ENCODE measurements at regions not wholly inside any gene's neighbourhood (a gene's known extent, or its start where the extent isn't known, plus 50 kb on each side); places are given as distances from the start of the nearest gene placed in this dataset.

DNA sequence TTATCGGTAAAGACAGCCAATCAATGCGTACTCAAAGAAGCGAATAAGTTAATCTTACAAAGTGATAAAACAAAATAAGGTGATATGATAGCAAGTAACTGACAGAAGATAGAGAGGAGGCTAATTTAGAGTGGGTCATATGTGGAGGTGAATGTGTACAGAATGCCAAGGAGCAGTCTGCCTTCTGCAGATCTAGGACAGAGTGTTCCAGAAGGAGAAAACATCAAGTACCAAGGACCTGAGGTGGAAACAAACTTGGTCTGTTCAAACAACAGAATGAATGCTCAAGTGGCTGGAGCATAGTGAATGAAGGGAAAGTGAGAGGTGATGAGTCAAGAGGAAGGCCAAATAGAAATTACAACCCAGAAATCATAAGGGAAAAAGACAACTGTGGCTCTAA is 170.3 kb upstream of the BMP4 start:
- Mint-ChIP-seq H3K36me3 (ENCODE audit: low read depth) (no peaks in the 10 kb centered on the region), H3K4me1 (ENCODE audit: low read depth) (no peaks in the 10 kb centered on the region), H3K9me3 (no peaks in the 10 kb centered on the region), H3K27ac (no peak overlapping the region), H3K27me3 (ENCODE audit: low read depth) (no peaks in the 10 kb centered on the region), H3K4me3 (no peak overlapping the region)
- DNase-seq (ENCODE audit: low spot score): no peak

DNA sequence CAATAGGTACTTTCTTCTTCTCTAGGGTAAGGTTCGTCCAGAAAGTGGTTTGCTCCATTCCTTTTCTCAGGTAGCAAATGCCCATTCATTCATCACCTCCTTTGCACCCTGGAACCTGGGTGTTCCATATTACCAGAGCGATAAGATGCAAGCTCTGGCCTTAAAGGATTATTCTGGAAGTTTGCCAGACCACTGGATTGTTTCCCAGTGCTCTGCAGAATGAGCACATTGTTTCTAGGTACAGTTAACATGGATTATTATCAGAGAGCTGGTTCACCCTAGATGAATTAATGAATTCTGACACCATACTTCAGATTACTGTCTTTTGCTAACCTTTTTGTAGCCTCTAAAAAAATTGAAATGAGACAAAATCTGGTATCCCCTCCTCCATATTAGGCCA is 170.9 kb upstream of the BMP4 start:
- H3K4me3 Mint-ChIP-seq: no peak overlapping the region
- H3K9me3 Mint-ChIP-seq: no peaks in the 10 kb centered on the region
- no peak for DNase-seq (ENCODE audit: low spot score)
- H3K27me3 Mint-ChIP-seq (ENCODE audit: low read depth): no peaks in the 10 kb centered on the region
- no peaks in the 10 kb centered on the region for H3K4me1 Mint-ChIP-seq (ENCODE audit: low read depth)
- H3K36me3 Mint-ChIP-seq (ENCODE audit: low read depth): no peaks in the 10 kb centered on the region
- H3K27ac Mint-ChIP-seq: no peak overlapping the region

DNA sequence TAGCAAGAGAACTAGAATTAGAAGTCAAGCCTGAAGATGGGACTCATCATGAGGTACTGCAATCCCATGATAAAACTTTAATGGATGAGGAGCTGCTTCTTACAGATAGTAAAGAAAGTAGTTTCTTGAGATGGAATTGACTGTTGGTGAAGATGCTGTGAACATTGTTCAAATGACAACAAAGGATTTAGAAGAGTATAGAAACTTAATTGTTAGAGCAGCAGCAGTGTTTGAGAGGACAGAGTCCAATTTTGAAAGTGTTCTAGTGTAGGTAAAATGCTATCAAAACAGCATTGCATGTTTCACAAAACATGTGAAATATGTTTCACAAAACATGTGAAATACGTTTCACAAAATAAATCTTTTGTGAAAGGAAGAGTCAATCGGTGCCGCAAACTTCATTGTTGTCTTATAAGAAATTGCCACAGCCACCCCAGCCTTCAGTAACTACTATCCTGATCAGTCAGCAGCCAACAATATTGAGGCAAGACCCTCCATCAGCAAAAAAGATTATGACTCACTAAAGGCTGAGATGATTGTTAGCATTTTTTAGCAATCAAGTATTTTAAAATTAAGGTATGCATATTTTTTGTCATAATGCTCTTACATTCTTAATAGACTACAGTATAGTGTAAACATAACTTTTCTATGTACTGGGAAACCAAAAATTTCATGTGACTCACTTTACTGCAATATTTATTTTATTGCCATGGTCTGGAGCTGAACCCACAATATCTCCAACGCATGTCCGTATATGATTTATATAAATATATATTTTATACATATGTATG is 173.4 kb upstream of the BMP4 start:
- H3K9me3 Mint-ChIP-seq: no peaks in the 10 kb centered on the region
- no peaks in the 10 kb centered on the region for H3K4me1 Mint-ChIP-seq (ENCODE audit: low read depth)
- no peak overlapping the region for H3K27ac Mint-ChIP-seq
- H3K27me3 Mint-ChIP-seq (ENCODE audit: low read depth): no peaks in the 10 kb centered on the region
- no peaks in the 10 kb centered on the region for H3K36me3 Mint-ChIP-seq (ENCODE audit: low read depth)
- DNase-seq (ENCODE audit: low spot score): no peak
- no peak overlapping the region for H3K4me3 Mint-ChIP-seq

DNA sequence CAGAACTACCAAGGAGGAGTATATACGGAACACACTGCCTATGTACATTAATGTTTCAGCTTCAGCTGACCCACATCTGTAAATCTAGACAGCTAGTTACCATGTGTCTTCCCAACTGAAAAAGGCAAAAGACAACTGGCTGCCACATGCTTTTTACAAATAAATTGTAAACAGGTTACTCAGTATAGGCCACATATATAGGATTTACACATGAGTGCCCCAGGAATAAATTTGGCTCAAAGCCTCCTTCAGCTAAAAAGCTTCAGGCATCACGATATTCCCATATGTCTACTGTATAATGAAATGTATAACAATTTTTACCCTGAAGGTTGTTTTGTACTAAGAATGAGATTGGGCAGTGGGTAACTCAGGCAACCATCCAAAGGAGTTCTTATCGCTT is 175.9 kb upstream of the BMP4 start:
- no peak for DNase-seq (ENCODE audit: low spot score)
- H3K36me3 Mint-ChIP-seq (ENCODE audit: low read depth): no peaks in the 10 kb centered on the region
- H3K27me3 Mint-ChIP-seq (ENCODE audit: low read depth): no peaks in the 10 kb centered on the region
- H3K4me1 Mint-ChIP-seq (ENCODE audit: low read depth): no peaks in the 10 kb centered on the region
- H3K27ac Mint-ChIP-seq: no peak overlapping the region
- no peaks in the 10 kb centered on the region for H3K9me3 Mint-ChIP-seq
- H3K4me3 Mint-ChIP-seq: no peak overlapping the region

DNA sequence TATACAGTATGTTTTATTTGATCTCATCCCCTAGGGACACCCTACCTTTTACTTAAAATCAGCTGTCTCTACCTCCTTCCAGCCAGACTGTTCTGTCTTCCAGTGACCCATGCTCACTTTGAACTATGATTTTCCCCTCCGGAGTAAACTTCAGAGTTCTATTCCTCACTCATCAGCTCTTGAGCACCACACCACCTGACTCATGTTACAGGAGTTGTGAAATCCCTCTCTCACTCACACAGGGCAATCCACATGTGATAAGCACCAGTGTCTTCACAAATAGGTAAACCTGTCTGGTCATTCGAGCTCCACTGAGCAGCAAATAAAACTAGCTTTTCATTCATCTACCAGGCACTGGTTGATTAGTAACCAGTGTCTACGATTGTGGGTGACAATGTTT is 177.3 kb upstream of the BMP4 start:
- no peak for DNase-seq (ENCODE audit: low spot score)
- Mint-ChIP-seq H3K36me3 (ENCODE audit: low read depth) (no peaks in the 10 kb centered on the region), H3K27ac (no peak overlapping the region), H3K27me3 (ENCODE audit: low read depth) (no peaks in the 10 kb centered on the region), H3K4me1 (ENCODE audit: low read depth) (no peaks in the 10 kb centered on the region), H3K9me3 (no peaks in the 10 kb centered on the region), H3K4me3 (no peak overlapping the region)

DNA sequence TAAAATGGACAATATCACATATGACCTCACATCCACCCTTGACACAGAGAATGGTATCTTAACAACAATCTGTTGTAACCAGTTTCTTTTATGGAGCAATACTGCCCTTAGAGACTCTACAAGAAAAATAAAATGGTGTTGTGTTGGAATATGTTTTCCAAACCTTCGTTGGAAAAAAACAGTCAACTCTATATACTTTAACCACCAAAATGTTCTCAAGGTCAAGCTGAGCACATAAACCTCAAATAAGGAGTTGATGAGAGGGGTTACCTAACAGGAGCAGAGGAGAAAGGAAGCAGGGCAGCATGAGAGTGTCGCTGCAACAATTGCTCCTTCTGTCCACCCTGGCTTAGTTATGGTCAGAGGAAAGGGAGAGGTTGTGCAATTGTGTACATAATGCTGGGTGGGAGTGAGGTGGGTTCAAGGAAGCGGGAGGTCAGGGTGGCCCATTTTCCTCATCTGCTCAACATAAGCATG is 179.2 kb upstream of the BMP4 start:
- Mint-ChIP-seq H3K27me3 (ENCODE audit: low read depth) (no peaks in the 10 kb centered on the region), H3K4me3 (no peak overlapping the region), H3K4me1 (ENCODE audit: low read depth) (no peaks in the 10 kb centered on the region), H3K9me3 (no peaks in the 10 kb centered on the region), H3K27ac (no peak overlapping the region), H3K36me3 (ENCODE audit: low read depth) (no peaks in the 10 kb centered on the region)
- DNase-seq (ENCODE audit: low spot score): no peak

DNA sequence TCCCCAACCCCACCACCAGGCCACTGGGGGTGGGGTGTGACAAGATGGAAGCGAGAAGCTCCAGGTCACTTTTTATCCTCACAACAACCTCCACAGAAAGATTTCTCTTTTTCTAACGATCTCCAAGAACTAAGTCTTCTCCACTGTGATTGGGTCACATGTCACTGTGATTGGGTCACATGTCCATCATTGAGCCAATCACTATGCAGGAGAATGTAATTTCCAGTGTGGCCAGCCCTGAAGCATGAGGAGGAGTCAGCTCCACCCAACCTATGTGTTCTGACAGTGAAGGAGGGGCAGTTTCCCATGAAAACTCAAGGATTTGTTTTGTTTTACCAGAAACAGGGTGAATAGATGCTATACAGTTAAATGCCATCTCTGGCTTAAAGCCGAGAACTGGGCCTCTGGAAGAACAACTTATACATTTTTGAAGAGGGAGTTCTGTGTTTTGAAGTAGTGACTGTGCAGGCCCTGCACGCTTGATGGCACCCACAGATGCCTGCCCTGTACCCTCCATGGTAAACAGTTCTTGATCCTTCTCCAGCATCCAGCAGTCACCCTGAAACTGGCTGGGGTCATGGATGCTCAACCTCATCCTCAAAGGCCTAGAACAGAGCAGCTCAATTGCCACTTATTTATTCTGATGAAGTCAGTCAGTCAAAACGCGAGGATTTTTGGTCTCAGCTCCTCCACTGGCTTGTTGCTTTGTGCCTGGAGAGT is 180.4 kb upstream of the BMP4 start:
- no peak for DNase-seq (ENCODE audit: low spot score)
- Mint-ChIP-seq H3K9me3 (no peaks in the 10 kb centered on the region), H3K4me3 (no peak overlapping the region), H3K27ac (no peak overlapping the region), H3K4me1 (ENCODE audit: low read depth) (no peaks in the 10 kb centered on the region), H3K36me3 (ENCODE audit: low read depth) (no peaks in the 10 kb centered on the region), H3K27me3 (ENCODE audit: low read depth) (no peaks in the 10 kb centered on the region)

DNA sequence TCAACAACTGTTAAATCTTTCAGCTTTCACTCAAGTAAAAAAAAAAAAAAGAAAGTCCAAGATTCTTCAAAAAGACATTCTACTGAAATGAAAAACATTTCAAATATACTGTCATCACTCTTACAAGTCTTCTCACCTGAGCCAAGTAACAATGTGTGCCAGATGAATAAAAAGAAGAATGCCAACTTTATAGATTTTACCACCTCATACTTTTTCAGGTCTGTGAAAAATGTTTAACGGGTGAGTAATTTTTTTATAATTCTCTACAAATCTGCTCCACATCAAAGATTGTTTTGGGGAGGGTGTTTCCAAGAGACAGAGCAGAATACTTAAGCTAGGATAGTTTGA is 181.0 kb upstream of the BMP4 start:
- Mint-ChIP-seq H3K4me1 (ENCODE audit: low read depth) (no peaks in the 10 kb centered on the region), H3K9me3 (no peaks in the 10 kb centered on the region), H3K27ac (no peak overlapping the region), H3K4me3 (no peak overlapping the region), H3K27me3 (ENCODE audit: low read depth) (no peaks in the 10 kb centered on the region), H3K36me3 (ENCODE audit: low read depth) (no peaks in the 10 kb centered on the region)
- no peak for DNase-seq (ENCODE audit: low spot score)

DNA sequence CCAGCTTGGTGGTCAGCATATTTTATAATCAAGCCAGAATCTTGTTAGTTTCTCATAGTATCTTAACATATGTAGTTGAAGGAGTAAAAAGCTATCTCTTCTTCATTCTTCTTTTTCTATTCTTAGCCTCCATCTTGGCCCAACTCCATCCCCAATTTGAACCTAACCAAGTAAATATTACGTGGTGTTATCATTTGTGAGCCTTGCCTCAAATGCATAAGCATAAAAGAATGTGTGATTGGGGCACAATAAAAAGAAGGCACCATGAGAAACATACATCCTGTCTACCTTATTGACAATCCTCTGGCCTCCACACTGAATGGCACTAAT is 181.4 kb upstream of the BMP4 start:
- no peaks in the 10 kb centered on the region for H3K27me3 Mint-ChIP-seq (ENCODE audit: low read depth)
- no peak overlapping the region for H3K4me3 Mint-ChIP-seq
- no peaks in the 10 kb centered on the region for H3K4me1 Mint-ChIP-seq (ENCODE audit: low read depth)
- no peak overlapping the region for H3K27ac Mint-ChIP-seq
- H3K36me3 Mint-ChIP-seq (ENCODE audit: low read depth): no peaks in the 10 kb centered on the region
- no peaks in the 10 kb centered on the region for H3K9me3 Mint-ChIP-seq
- DNase-seq (ENCODE audit: low spot score): no peak

DNA sequence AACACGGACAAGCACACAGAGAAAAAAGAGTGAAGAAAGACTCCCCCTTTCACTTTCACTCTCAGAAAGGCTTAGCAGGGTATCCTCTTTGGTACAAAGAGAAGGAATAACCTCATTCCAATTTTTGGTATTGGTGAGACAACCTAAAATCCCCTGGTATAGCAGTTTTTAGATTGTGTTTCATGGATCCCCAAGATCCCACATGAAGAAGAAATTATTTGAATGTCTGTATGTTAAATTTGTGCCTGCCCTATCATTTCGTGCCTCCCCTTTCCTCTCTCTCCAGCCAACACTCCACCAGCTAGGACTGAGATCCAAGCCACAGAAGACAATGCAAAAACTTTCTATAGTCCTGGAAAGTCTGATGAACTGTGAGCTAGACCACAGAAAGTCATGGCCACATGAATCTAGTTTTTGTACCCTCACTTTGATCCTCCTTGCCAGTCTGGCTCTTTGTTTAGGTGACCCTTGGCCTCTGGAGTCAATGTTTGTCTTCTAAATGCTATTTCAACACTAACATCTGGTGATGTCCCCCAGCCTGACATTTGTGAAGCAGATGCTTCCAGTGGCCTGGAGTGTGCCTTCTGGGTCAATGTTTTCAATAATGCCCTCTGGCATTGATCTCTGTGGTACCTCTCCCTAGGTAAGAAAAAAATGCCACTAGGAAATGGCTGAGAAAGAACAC is 181.9 kb upstream of the BMP4 start:
- no peaks in the 10 kb centered on the region for H3K4me1 Mint-ChIP-seq (ENCODE audit: low read depth)
- no peak overlapping the region for H3K27ac Mint-ChIP-seq
- no peaks in the 10 kb centered on the region for H3K36me3 Mint-ChIP-seq (ENCODE audit: low read depth)
- DNase-seq (ENCODE audit: low spot score): no peak
- no peaks in the 10 kb centered on the region for H3K9me3 Mint-ChIP-seq
- no peak overlapping the region for H3K4me3 Mint-ChIP-seq
- H3K27me3 Mint-ChIP-seq (ENCODE audit: low read depth): no peaks in the 10 kb centered on the region

DNA sequence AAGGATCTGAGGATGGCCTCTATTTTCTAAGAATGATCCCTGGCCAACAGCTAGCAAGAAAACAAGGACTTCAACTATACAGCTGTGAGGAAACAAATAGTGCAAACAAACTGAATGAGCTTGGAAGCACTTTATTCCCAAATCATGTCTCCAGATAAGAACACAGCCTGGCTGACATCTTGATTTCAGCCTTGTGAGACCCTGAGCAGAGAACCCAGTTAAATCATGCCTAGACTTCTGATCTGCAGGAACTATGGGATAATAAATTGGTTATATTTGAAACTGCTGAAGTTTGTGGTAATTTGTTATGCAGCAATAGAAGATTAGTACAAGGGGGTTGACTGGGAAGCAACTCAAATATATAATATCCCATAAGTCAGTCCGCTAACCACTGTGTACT is 183.9 kb upstream of the BMP4 start:
- H3K36me3 Mint-ChIP-seq (ENCODE audit: low read depth): no peaks in the 10 kb centered on the region
- H3K4me1 Mint-ChIP-seq (ENCODE audit: low read depth): no peaks in the 10 kb centered on the region
- H3K4me3 Mint-ChIP-seq: no peak overlapping the region
- H3K27ac Mint-ChIP-seq: no peak overlapping the region
- DNase-seq (ENCODE audit: low spot score): no peak
- no peaks in the 10 kb centered on the region for H3K27me3 Mint-ChIP-seq (ENCODE audit: low read depth)
- H3K9me3 Mint-ChIP-seq: no peaks in the 10 kb centered on the region

DNA sequence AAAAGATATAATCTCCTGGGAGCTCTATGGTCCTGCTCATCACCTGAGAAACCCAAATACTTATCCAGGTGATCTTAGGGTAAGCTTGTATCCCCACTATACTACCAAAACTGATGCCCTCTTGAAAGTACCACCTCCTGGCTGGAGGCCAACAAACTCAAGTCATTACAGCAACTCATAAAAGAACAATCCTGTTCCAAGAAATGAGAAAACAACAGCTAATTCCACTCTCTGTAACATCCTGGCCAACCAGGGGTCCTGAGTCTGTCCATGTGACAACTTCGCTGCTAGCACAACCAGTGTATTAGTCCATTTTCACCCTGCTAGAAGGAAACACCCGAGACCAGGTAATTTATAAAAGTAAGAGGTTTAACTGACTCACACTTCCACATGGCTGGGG is 190.0 kb upstream of the BMP4 start:
- no peaks in the 10 kb centered on the region for H3K36me3 Mint-ChIP-seq (ENCODE audit: low read depth)
- H3K9me3 Mint-ChIP-seq: peaks cover 6% of the 10 kb centered on the region
- H3K27me3 Mint-ChIP-seq (ENCODE audit: low read depth): no peaks in the 10 kb centered on the region
- no peak overlapping the region for H3K4me3 Mint-ChIP-seq
- no peak for DNase-seq (ENCODE audit: low spot score)
- H3K4me1 Mint-ChIP-seq (ENCODE audit: low read depth): no peaks in the 10 kb centered on the region
- H3K27ac Mint-ChIP-seq: no peak overlapping the region

DNA sequence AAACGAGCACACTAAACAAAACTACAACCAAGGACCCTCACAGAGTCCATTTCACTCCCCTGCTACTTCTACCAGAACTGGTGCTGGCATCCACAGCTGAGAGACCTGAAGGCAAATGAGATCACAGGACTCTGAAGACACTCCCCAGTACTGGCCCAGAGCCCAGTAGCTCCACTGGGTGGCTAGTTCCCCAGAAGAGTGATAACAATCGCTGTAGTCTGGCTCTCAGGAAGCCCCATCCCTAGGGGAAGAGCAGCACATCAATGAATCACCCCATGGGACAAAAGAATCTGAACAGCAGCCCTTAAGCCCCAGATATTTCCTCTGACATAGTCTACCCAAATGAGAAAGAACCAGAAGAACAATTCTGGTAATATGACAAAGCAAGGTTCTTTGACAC is 190.7 kb upstream of the BMP4 start:
- Mint-ChIP-seq H3K27me3 (ENCODE audit: low read depth) (no peaks in the 10 kb centered on the region), H3K27ac (no peak overlapping the region)

DNA sequence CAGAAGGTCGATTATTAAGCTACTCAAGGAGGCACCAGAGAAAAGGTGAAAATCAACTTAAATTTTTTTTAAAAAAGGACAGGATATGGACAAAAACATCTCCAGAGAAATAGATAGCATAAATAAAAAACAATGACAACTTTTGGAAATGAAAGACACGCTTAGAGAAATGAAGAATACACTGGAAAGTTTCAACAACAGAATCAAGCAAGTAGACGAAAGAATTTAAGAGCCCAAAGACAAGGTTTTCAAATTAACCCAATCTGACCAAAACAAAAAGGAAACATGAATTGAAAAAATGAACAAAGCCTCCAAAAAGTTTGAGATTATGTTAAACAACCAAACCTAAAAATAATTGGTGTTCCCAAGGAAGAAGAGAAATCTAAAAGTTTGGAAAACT is 191.1 kb upstream of the BMP4 start:
- Mint-ChIP-seq H3K27ac (no peak overlapping the region), H3K9me3 (peaks cover 6% of the 10 kb centered on the region), H3K36me3 (ENCODE audit: low read depth) (no peaks in the 10 kb centered on the region), H3K4me1 (ENCODE audit: low read depth) (no peaks in the 10 kb centered on the region), H3K27me3 (ENCODE audit: low read depth) (no peaks in the 10 kb centered on the region), H3K4me3 (no peak overlapping the region)
- DNase-seq (ENCODE audit: low spot score): no peak

More for the DNA sequence above, 190.7 kb upstream of the BMP4 start:
- Mint-ChIP-seq H3K36me3 (ENCODE audit: low read depth) (no peaks in the 10 kb centered on the region), H3K4me1 (ENCODE audit: low read depth) (no peaks in the 10 kb centered on the region), H3K4me3 (no peak overlapping the region), H3K9me3 (peaks cover 6% of the 10 kb centered on the region)
- no peak for DNase-seq (ENCODE audit: low spot score)
